HG03159 (cell line): ENCODE measurements at regions not wholly inside any gene's neighbourhood (a gene's known extent, or its start where the extent isn't known, plus 50 kb on each side); places are given as distances from the start of the nearest gene placed in this dataset.
A peak's percentile ranks its signal among the peaks of the same experiment; 100 is the strongest.
"Not testable (repeated sequence)": the region's sequence is repeated elsewhere in the genome, so short reads cannot be mapped to it uniquely, and the experiment has no call there.

Experiments
- ATAC-seq: cut with Tn5 transposase; IDR thresholded peaks from one replicate; pipeline ENCODE4 v1.9.1; 2021; ENCODE audit warnings: mild to moderate bottlenecking, moderate library complexity; ENCODE audit not compliant: unreplicated experiment

- ATAC-seq: no peak
These were observed 105.4 kb downstream of the RFX6 start for GRCh38 chr6:116982401-116982800.

- ATAC-seq: no peak
These were observed 106.3 kb downstream of the RFX6 start for GRCh38 chr6:116983375-116983774.

- no peak for ATAC-seq
These were observed 109.8 kb downstream of the RFX6 start for GRCh38 chr6:116986819-116987218.

- ATAC-seq: no peak
These were observed 113.6 kb downstream of the RFX6 start for GRCh38 chr6:116990679-116991078.

- ATAC-seq: no peak
These were observed 115.5 kb downstream of the RFX6 start for GRCh38 chr6:116992546-116992945.

- ATAC-seq: no peak
These were observed 117.4 kb downstream of the RFX6 start for GRCh38 chr6:116994447-116994846.

- no peak for ATAC-seq
These were observed 119.8 kb downstream of the RFX6 start for GRCh38 chr6:116996842-116997241.

GRCh38 chr6:116997496-116997895 lies 120.5 kb downstream of the RFX6 start:
- no peak for ATAC-seq

GRCh38 chr6:117007659-117008058 lies 130.6 kb downstream of the RFX6 start:
- no peak for ATAC-seq

- ATAC-seq: peak; percentile 88
These were observed 131.6 kb downstream of the RFX6 start for GRCh38 chr6:117008618-117009017.

GRCh38 chr6:117014641-117015473 lies 137.8 kb downstream of the RFX6 start:
- ATAC-seq: not testable (repeated sequence)

GRCh38 chr6:117015474-117015804 lies 138.4 kb downstream of the RFX6 start:
- not testable (repeated sequence) for ATAC-seq

GRCh38 chr6:117018771-117019170 lies 141.7 kb downstream of the RFX6 start:
- no peak for ATAC-seq

GRCh38 chr6:117022774-117023173 lies 145.7 kb downstream of the RFX6 start:
- ATAC-seq: no peak

- no peak for ATAC-seq
These were observed 148.3 kb downstream of the RFX6 start for GRCh38 chr6:117025310-117025709.

GRCh38 chr6:117028256-117028655 lies 151.2 kb downstream of the RFX6 start:
- ATAC-seq: no peak

GRCh38 chr6:117034547-117034946 lies 157.5 kb downstream of the RFX6 start:
- ATAC-seq: no peak

- no peak for ATAC-seq
These were observed 157.9 kb downstream of the RFX6 start for GRCh38 chr6:117034971-117035370.

- ATAC-seq: no peak
These were observed 173.3 kb downstream of the RFX6 start for GRCh38 chr6:117050301-117050700.

- no peak for ATAC-seq
These were observed 193.2 kb upstream of the VGLL2 start for GRCh38 chr6:117072134-117072533.

GRCh38 chr6:117072781-117073180 lies 192.6 kb upstream of the VGLL2 start:
- ATAC-seq: no peak

GRCh38 chr6:117074672-117075071 lies 190.7 kb upstream of the VGLL2 start:
- no peak for ATAC-seq

GRCh38 chr6:117075218-117075617 lies 190.1 kb upstream of the VGLL2 start:
- no peak for ATAC-seq
